HG02588 (cell line): ENCODE measurements at regions not wholly inside any gene's neighbourhood (a gene's known extent, or its start where the extent isn't known, plus 50 kb on each side); places are given as distances from the start of the nearest gene placed in this dataset.

Experiments
- ATAC-seq: cut with Tn5 transposase; IDR thresholded peaks from one replicate; pipeline ENCODE4 v1.9.1; 2021; ENCODE audit warnings: mild to moderate bottlenecking, moderate library complexity; ENCODE audit not compliant: unreplicated experiment

GRCh38 chr10:106473129-106473685, 691.3 kb downstream of the SORCS1 start:
- ATAC-seq, result no peak

GRCh38 chr10:106467506-106467905, 697.0 kb downstream of the SORCS1 start:
- no peak for ATAC-seq

GRCh38 chr10:106457522-106457921, 707.0 kb downstream of the SORCS1 start:
- ATAC-seq, result no peak

- ATAC-seq, result no peak
Observed at GRCh38 chr10:106454233-106454632, 710.3 kb downstream of the SORCS1 start.

GRCh38 chr10:106450966-106451365, 713.5 kb downstream of the SORCS1 start:
- ATAC-seq, result no peak

GRCh38 chr10:106446920-106447319, 717.6 kb downstream of the SORCS1 start:
- no peak for ATAC-seq

- no peak for ATAC-seq
Observed at GRCh38 chr10:106442223-106442622, 722.3 kb downstream of the SORCS1 start.

GRCh38 chr10:106440767-106441166, 723.7 kb downstream of the SORCS1 start:
- no peak for ATAC-seq

GRCh38 chr10:106440355-106440754, 724.2 kb downstream of the SORCS1 start:
- ATAC-seq, result no peak

GRCh38 chr10:106439366-106439765, 725.1 kb downstream of the SORCS1 start:
- no peak for ATAC-seq

GRCh38 chr10:106438386-106438785, 726.1 kb downstream of the SORCS1 start:
- ATAC-seq, result no peak

- ATAC-seq, result no peak
Observed at GRCh38 chr10:106436123-106436715, 728.3 kb downstream of the SORCS1 start.

- ATAC-seq, result no peak
Observed at GRCh38 chr10:106435081-106435480, 729.4 kb downstream of the SORCS1 start.

GRCh38 chr10:106424981-106425380, 739.5 kb downstream of the SORCS1 start:
- no peak for ATAC-seq

- ATAC-seq, result no peak
Observed at GRCh38 chr10:106424054-106424453, 740.5 kb downstream of the SORCS1 start.

- ATAC-seq, result no peak
Observed at GRCh38 chr10:106410331-106410730, 754.2 kb downstream of the SORCS1 start.

GRCh38 chr10:106405141-106405540, 759.4 kb downstream of the SORCS1 start:
- ATAC-seq, result no peak

GRCh38 chr10:106402458-106402857, 762.0 kb downstream of the SORCS1 start:
- no peak for ATAC-seq

GRCh38 chr10:106401967-106402366, 762.5 kb downstream of the SORCS1 start:
- no peak for ATAC-seq

- ATAC-seq, result no peak
Observed at GRCh38 chr10:106401161-106401560, 763.3 kb downstream of the SORCS1 start.

- ATAC-seq, result no peak
Observed at GRCh38 chr10:106399112-106399511, 765.4 kb downstream of the SORCS1 start.

- no peak for ATAC-seq
Observed at GRCh38 chr10:106396192-106396591, 768.3 kb downstream of the SORCS1 start.
